VCaP (cell line): ENCODE measurements at regions not wholly inside any gene's neighbourhood (a gene's known extent, or its start where the extent isn't known, plus 50 kb on each side); places are given as distances from the start of the nearest gene placed in this dataset.

Experiments
- H3K27ac ChIP-seq: fragments of 450-650 bp; 2 replicates; pipeline ENCODE4 v1.5.1; 2017
- TF ChIP-seq, protein P1 (sequence below): fragments of 450-650 bp; conservative IDR thresholded peaks from 2 replicates; pipeline ENCODE4 v1.5.1; 2017; ENCODE audit warnings: mild to moderate bottlenecking, moderate library complexity

DNA sequence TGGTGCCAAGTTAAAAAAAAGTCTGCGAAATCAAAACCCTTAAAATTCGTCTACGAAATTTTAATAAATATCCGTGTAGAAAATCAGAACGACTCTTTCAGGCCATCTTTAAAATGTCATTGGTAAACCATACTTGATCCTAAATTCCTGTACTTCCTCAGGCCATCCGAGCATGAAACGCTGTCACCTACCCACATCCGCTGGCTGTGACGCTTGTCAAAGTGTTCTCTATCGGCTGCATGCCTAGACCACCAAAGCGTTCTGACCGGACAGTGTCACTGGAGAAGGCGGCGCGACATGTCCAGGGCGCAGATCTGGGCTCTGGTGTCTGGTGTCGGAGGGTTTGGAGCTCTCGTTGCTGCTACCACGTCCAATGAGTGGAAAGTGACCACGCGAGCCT, 119.0 kb upstream of the CLDN10 start:
- TF ChIP-seq, protein P1, sequence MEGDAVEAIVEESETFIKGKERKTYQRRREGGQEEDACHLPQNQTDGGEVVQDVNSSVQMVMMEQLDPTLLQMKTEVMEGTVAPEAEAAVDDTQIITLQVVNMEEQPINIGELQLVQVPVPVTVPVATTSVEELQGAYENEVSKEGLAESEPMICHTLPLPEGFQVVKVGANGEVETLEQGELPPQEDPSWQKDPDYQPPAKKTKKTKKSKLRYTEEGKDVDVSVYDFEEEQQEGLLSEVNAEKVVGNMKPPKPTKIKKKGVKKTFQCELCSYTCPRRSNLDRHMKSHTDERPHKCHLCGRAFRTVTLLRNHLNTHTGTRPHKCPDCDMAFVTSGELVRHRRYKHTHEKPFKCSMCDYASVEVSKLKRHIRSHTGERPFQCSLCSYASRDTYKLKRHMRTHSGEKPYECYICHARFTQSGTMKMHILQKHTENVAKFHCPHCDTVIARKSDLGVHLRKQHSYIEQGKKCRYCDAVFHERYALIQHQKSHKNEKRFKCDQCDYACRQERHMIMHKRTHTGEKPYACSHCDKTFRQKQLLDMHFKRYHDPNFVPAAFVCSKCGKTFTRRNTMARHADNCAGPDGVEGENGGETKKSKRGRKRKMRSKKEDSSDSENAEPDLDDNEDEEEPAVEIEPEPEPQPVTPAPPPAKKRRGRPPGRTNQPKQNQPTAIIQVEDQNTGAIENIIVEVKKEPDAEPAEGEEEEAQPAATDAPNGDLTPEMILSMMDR = no peak
- H3K27ac ChIP-seq = no peak overlapping the region

DNA sequence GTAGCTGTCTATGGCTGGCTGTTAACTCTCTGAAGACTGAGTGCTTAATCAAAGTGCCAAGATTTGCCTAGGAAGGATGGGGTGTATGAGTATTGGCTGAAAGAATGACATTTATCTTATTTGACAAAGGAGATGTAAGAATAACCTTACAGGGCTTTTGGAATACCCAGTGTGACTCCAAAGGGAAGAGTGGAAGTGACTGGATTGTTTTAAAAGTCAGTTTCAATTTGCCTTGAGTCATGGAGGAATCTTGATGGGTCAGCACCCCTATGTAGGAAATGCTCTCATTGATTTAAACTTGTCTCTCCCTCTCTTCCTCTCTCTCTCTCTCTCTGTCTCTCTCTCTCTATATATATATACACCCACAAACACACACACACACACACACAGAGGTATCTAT, 118.4 kb upstream of the CLDN10 start:
- TF ChIP-seq, protein P1 = no peak
- no peak overlapping the region for H3K27ac ChIP-seq

DNA sequence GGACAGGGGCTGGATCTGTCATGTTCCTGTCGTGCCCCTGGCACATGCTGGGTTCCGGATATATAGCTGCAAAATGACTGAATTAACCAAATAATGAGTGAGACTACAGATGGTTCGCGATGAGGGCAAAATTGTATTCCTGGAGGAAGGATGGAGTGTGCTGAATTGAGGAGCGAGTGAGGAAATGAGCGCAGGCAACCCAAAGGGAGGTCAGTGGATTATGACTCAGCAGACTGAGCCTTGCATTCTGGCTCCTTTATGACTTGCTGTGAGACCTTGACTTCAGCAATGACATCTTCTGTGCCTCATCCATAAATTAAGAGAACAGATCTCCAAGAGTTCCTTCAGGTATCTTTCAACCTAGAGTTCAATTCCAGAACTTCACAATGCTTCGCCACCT, 115.0 kb upstream of the CLDN10 start:
- TF ChIP-seq, protein P1 = no peak
- peak overlapping the region; percentile 45 for H3K27ac ChIP-seq

DNA sequence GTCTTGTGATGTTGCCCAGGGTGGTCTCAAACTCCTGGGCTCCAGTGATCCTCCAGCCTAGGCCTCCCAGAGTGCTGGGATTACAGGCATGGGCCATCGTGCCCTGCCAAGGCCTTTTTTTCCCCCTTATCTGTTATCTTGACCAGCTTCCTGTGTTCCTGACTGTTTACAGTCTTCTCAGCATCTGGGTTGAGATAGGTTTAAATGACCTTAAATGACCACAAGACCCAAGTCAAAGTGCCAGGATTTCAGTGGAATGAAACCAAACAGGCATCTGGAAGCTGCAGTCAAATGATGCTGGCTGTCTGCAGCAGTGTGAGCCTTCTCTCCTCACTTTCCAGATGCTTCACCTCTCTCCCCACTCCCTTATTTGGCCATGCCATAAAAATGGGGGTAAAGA, 114.2 kb upstream of the CLDN10 start:
- peak overlapping the region; percentile 45 for H3K27ac ChIP-seq

DNA sequence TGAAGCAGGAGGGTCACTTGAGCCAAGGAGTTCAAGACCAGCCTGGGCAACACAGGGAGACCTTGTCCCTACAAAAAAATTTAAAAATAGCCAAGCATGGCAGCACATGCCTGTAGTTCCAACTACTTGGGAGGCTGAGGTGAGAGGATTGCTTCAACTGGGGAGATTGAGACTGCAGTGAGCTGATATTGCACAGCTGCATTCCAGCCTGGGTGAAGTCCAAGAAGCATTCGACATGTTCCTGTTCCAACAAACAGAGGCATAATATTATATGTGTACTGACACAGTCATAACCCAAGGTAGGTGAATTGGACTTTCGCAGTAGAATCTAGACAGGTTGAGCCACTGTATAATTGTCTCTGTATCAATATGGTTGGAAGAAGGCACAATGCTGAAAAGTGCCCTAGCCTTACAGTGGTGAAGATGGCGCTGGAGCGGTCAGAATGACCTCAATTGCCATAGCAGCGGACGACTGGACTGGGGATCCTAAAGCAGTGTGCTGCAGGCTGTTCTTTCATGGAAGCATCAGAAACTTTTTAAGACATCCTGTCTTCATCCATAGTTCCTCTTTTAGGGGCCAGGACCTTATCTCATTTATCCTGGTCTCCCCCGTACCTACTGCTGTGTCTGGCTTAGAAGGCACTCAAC, 112.0 kb upstream of the CLDN10 start:
- TF ChIP-seq, protein P1 = no peak
- H3K27ac ChIP-seq = no peak overlapping the region

More for the DNA sequence above, 114.2 kb upstream of the CLDN10 start:
- TF ChIP-seq, protein P1 = no peak

DNA sequence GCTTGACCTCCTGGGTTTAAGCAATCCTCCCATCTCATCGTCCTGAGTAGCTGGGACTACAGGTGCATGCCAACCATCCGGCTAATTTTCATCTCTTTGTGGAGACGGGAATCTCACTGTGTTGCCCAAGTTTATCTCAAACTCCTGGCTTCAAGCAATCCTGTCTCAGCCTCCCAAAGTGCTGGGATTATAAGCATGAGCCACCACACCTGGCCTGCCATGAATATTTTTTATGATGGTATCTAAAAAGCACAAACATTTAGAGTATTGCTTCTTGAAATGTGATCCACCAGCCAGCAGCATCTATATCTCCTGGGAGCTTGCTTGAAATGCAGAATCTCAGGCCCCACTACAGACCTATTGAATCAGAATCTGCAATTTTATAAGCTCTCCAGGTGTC, 111.2 kb upstream of the CLDN10 start:
- H3K27ac ChIP-seq = no peak overlapping the region
- TF ChIP-seq, protein P1 = no peak

DNA sequence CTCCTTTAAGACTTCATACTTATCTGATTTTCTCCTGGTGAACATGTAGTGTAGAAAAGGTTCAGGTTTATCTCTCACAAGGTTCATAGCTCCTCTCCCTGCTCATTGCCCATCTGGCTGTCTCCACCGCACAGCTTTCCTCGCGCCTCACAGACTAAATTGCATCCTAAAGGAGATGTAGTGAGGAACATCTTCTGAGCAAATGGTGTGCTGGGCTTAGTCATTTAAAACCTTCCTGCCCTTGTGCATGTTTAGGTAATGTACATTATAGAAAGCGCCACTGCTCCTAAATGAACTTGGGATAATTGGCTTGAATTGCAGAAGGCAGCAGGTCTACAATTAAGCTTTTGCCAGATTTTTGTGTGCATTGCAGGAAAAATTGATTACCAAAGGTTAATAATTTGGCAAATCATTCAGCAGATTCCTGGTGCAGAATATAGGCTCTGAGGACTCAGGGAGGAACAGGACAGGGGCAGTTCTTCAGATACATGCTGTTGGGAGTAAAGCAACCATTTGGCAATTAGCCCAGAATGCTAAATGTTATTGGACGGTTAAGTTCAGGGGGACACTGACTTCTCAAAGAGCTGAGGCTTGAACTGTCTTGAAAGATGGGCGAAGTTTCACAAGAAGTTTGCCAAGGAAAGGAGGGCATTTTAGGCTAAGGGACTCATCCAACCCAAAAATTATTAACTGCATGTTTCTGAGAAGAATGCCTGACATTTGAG, 108.4 kb upstream of the CLDN10 start:
- TF ChIP-seq, protein P1 = no peak
- H3K27ac ChIP-seq = no peak overlapping the region
